SW 1271 (cell line): ENCODE measurements at regions not wholly inside any gene's neighbourhood (a gene's known extent, or its start where the extent isn't known, plus 50 kb on each side); places are given as distances from the start of the nearest gene placed in this dataset.

Experiments used
- DNase-seq, 2 experiments: peaks; one replicate each; lab custom pipeline; 2025; lab: John Stamatoyannopoulos, UW

- DNase-seq = no peak
Measured at GRCh38 chr18:39994498-39994897, 1960.5 kb upstream of the PIK3C3 start.

- DNase-seq = no peak
Measured at GRCh38 chr18:39991696-39992265, 1963.3 kb upstream of the PIK3C3 start.

GRCh38 chr18:39990540-39990939 is 1964.5 kb upstream of the PIK3C3 start:
- no peak for DNase-seq

- DNase-seq = no peak
Measured at GRCh38 chr18:39976771-39977170, 1978.3 kb upstream of the PIK3C3 start.

GRCh38 chr18:39972521-39972920 is 1982.5 kb upstream of the PIK3C3 start:
- no peak for DNase-seq

GRCh38 chr18:39969803-39970494 is 1985.1 kb upstream of the PIK3C3 start:
- DNase-seq = no peak

GRCh38 chr18:39966275-39966674 is 1988.8 kb upstream of the PIK3C3 start:
- no peak for DNase-seq

- DNase-seq = no peak
Measured at GRCh38 chr18:39962546-39962945, 1992.5 kb upstream of the PIK3C3 start.

GRCh38 chr18:39960550-39960949 is 1994.5 kb upstream of the PIK3C3 start:
- DNase-seq = no peak

- DNase-seq = no peak
Measured at GRCh38 chr18:39959839-39960238, 1995.2 kb upstream of the PIK3C3 start.

GRCh38 chr18:39958876-39959275 is 1996.2 kb upstream of the PIK3C3 start:
- DNase-seq = no peak

- no peak for DNase-seq
Measured at GRCh38 chr18:39952816-39953215, 2002.2 kb upstream of the PIK3C3 start.

- no peak for DNase-seq
Measured at GRCh38 chr18:39951142-39951720, 2003.8 kb upstream of the PIK3C3 start.

GRCh38 chr18:39946623-39947061 is 2008.4 kb upstream of the PIK3C3 start:
- DNase-seq = peak; percentile 42 to 77

- DNase-seq = no peak
Measured at GRCh38 chr18:39945076-39945475, 2010.0 kb upstream of the PIK3C3 start.

- DNase-seq = no peak
Measured at GRCh38 chr18:39942702-39943101, 2012.3 kb upstream of the PIK3C3 start.

GRCh38 chr18:39938676-39939608 is 2016.1 kb upstream of the PIK3C3 start:
- DNase-seq = no peak

GRCh38 chr18:39935598-39935997 is 2019.4 kb upstream of the PIK3C3 start:
- DNase-seq = no peak

- no peak for DNase-seq
Measured at GRCh38 chr18:39918847-39919246, 2036.2 kb upstream of the PIK3C3 start.

GRCh38 chr18:39913672-39914366 is 2041.2 kb upstream of the PIK3C3 start:
- DNase-seq = no peak

- no peak for DNase-seq
Measured at GRCh38 chr18:39911716-39912115, 2043.3 kb upstream of the PIK3C3 start.

- DNase-seq = no peak
Measured at GRCh38 chr18:39909706-39910105, 2045.3 kb upstream of the PIK3C3 start.
